ENCODE measurements at regions not wholly inside any gene's neighbourhood (a gene's known extent, or its start where the extent isn't known, plus 50 kb on each side); places are given as distances from the start of the nearest gene placed in this dataset.
"Not testable (repeated sequence)": the region's sequence is repeated elsewhere in the genome, so short reads cannot be mapped to it uniquely, and the experiment has no call there.

DNA sequence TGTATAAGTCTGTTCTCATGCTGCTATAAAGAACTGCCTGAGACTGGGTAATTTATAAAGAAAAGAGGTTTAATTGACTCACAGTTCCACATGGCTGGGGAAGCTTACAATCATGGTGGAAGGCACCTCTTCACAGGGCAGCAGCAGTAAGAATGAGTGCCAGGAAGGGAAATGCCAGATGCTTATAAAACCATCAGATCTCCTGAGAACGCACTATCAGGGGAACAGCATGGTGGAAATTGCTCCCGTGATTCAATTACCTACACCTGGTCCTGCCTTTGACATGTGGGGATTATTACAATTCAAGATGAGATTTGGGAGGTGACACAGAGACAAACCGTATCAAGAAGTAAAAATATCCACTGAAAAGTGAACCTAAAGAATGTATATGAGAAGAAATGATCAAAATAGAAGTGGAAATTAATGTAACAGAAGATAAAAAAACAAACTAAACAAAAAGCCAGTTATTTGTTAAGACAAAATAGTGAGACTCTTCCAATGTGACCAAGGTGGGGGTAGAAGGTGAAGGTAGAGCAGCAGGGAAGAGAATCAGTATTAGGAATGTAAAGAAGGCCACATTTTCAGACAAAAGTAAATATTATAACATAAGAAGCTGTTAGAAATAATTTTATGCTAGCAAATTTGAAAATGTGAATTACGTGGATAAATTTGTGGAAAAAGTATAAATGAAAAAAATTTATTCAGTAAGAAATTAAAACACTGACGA, 372.9 kb downstream of the NKX6-1 start:
- no peak for DNase-seq (ENCODE audit: low read depth, low spot score)

- no peak for DNase-seq (ENCODE audit: low read depth, low spot score)
Observed at GRCh38 chr4:84110040-84110439, 389.1 kb downstream of the NKX6-1 start.

GRCh38 chr4:84101653-84102625, 397.2 kb downstream of the NKX6-1 start:
- not testable (repeated sequence) for DNase-seq (ENCODE audit: low read depth, low spot score)

DNA sequence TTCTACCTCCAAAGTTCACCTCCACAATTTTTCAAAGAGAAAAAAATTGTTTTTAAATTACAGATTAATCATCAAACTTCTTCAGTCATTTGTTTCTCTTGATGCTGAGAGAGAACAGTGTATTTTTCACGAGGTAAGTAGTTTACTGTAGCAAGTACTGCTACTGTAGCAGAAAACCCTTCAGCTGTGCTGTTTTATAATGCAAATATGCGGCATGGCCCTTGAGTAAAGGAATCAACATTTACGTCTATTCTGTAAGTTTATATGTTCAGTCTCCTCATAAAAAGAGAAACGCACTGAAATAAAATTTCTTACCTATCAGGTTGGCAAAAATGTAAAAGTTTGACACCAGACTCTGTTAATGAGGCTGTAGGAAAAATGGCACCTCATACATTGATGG, 399.0 kb downstream of the NKX6-1 start:
- no peak for DNase-seq (ENCODE audit: low read depth, low spot score)

GRCh38 chr4:84099599-84099998, 399.5 kb downstream of the NKX6-1 start:
- DNase-seq (ENCODE audit: low read depth, low spot score), result peak; percentile 9

DNA sequence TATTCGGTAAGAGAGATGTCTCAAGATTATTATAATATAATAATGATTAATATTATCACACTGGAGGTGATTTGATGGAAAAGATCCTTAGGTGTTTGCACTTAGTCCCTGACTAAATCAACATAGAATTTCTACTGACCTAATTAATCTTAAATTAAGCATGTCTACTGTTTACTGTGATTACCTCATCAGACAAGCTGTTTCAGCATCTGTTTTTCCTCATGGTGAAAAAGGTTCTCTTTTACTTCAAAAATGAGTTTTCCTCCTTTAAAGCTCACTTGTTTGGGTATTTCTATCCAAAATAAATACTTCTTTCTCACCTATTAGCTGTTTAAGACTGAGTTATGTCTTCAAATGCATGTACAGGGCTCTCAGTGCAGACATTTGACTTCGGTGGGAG, 407.8 kb downstream of the NKX6-1 start:
- no peak for DNase-seq (ENCODE audit: low read depth, low spot score)

DNA sequence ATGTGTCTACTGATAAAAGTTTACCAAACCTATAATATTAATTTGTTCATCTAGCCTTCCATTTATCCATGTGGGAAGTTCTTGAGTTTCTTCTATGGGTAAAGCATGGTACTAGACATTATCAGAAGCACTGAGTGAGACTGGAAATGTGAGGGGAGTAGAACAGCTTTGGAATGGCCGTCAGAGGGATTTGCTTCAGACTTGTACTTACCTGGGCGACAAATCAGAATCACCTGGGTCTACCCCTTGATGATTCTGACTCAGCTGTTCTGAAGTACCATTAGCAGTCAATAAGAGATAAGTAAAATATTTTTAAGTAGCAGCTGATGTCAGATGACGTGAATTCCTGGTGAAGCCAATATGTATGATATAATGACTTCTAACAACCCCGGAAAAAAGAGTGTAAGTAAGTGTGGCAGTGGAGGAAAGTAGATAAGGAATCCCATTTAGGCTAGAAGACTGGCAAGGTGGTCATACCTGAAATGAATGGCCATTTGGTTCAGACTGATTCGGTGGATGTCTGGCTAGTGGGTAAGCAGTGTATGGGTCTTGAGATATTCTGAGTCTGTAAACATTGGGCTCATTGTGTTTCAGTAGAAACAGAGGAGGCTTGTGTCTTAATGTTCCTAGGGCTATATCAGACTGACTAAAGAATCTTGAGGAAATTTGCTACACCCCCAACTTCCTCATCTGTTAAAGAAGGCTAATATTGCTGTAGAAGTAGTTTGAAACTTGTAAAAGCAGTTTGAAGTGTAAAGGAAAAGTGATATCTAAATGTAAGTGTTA, 409.2 kb downstream of the NKX6-1 start:
- DNase-seq (ENCODE audit: low read depth, low spot score), result no peak

DNA sequence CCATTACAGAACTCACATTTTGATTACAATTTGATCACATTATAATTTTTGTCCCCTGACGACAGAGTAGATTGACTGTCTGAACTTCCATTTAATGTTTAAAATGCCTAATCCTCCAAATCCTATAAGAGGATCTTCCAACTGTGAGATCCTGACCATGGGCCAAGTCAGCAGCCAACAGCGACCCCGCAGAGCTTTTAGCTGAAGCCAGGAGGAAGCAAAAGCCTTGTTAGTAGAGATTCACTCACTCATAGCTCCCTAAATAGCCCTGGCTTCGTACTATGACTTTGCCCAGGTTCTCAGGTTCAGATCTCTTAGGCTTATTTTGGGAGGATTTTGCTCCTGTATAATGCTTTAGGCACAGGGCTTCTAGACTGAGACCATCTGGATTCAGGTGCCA, 413.1 kb downstream of the NKX6-1 start:
- DNase-seq (ENCODE audit: low read depth, low spot score), result no peak

GRCh38 chr4:84070289-84070688, 428.8 kb downstream of the NKX6-1 start:
- DNase-seq (ENCODE audit: low read depth, low spot score), result no peak

DNA sequence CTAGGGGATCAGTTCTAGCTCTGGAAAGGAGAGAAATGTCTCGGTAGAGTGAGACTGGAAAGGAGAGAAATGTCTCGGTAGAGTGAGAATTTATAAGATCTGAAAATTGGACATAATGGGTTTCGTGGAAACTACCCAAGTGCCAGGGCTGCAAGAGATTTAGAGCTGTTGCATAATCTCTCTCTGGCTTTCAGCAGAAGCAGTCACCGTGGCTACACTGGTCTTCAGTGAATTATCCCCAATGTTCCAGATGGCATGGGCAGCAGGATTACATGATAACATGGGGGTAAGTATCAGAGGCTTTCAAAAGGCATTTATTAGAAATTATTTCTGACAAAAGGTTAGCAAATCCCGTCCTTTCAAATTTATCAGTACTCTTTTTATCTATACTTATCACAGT, 435.5 kb downstream of the NKX6-1 start:
- DNase-seq (ENCODE audit: low read depth, low spot score), result no peak

DNA sequence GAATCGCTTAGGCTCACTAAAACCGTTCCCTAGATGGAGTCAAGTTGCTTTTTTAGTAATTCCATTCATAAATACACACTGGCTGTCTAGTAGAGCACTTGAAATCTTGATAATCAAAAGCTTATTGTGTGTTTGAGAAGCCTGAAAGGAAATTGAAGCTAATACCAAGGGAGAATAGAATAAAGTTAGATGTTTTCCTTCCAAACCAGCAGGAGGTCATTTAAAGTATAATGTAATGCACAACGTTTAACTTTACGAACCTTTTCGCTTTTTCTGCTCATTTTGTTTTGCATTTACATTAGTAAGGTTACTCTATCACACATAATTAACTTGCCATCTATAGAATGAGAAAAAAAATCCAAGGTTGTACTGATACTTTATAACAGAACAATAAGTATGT, 440.9 kb downstream of the NKX6-1 start:
- no peak for DNase-seq (ENCODE audit: low read depth, low spot score)

DNA sequence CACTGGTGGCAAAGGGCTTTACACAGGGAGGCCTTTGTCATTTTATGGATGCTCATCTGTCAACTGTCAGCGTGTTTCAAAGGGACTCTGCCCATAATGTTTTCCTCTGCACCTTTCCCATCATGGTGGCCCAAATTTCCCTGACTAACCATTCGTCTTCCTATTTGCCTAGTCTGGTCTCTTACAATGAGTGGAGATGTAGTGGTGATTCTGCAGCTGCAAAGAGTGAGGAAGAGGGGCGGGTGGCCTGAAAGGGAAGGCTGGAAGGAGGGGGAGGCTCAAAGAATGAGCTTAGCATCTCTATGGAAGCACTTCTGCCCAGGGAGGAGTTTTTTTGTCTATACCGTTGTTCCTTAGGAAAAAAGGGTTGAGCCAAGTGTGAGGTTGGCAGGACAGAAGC, 447.5 kb downstream of the NKX6-1 start:
- DNase-seq (ENCODE audit: low read depth, low spot score), result no peak

- no peak for DNase-seq (ENCODE audit: low read depth, low spot score)
Observed at GRCh38 chr4:84051089-84051488, 448.0 kb downstream of the NKX6-1 start.

DNA sequence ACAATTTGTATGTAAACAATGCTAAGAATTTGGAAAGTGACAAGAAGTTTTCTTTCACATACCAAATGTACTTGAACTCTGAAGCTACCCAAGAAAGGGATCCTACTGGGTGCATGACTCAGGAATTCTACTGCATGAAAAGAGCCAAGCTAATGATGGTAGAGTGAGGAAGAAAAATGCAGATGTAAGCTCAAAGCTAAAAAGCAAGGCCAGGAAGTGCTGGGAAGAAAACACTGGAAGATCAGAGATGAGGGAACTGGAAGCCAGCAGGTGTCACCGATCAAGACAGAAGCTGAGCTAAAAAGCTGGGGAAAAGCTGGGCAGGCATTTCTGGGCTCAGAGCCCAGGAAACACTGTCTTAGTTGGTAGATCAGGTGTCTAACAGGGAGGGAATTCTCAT, 449.1 kb downstream of the NKX6-1 start:
- peak; percentile 95 for DNase-seq (ENCODE audit: low read depth, low spot score)

GRCh38 chr4:84046551-84046950, 452.5 kb downstream of the NKX6-1 start:
- DNase-seq (ENCODE audit: low read depth, low spot score), result no peak

DNA sequence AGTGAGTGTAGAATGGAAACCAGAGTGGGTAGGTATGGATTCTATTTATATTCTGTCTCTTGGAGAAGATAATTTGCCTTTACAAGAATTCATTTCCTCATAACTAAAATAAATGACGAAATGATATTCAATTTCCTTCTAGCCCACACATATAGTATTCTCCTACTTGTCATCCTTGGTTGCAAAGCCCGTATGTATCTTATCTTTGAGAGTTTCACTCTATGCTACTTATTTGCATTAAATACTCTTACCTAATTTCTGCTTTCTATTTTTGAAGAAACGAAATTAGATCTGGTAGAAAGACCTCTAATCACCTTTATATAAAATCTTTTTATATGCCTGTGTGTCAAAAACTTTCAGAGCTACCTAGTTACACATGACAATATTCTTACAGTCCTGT, 457.7 kb downstream of the NKX6-1 start:
- no peak for DNase-seq (ENCODE audit: low read depth, low spot score)

GRCh38 chr4:84035568-84035967, 463.5 kb downstream of the NKX6-1 start:
- no peak for DNase-seq (ENCODE audit: low read depth, low spot score)

- no peak for DNase-seq (ENCODE audit: low read depth, low spot score)
Observed at GRCh38 chr4:84032372-84032771, 466.7 kb downstream of the NKX6-1 start.

- no peak for DNase-seq (ENCODE audit: low read depth, low spot score)
Observed at GRCh38 chr4:84031401-84031800, 467.7 kb downstream of the NKX6-1 start.

GRCh38 chr4:84028340-84028739, 470.8 kb downstream of the NKX6-1 start:
- no peak for DNase-seq (ENCODE audit: low read depth, low spot score)

- DNase-seq (ENCODE audit: low read depth, low spot score), result no peak
Observed at GRCh38 chr4:84024405-84024804, 474.7 kb downstream of the NKX6-1 start.

GRCh38 chr4:84022564-84022963, 476.5 kb downstream of the NKX6-1 start:
- DNase-seq (ENCODE audit: low read depth, low spot score), result no peak
